ENCODE measurements at regions not wholly inside any gene's neighbourhood (a gene's known extent, or its start where the extent isn't known, plus 50 kb on each side); places are given as distances from the start of the nearest gene placed in this dataset.

GRCh38 chr7:136807598-136807997, 60.9 kb upstream of the CHRM2 start:
- TF ChIP-seq CTCF (IDR thresholded peaks at IDR 0.05) = no peak
- no peak overlapping the region for H3K27ac ChIP-seq

GRCh38 chr7:136803028-136803427, 65.4 kb upstream of the CHRM2 start:
- DNase-seq (ENCODE audit: low spot score) = no peak
- Histone ChIP-seq H3K27me3 (replicated peaks; ENCODE audit: insufficient read depth) (no peaks in the 10 kb centered on the region), H3K9me3 (no peaks in the 10 kb centered on the region), H3K4me3 (no peak overlapping the region), H3K36me3 (no peaks in the 10 kb centered on the region), H3K27ac (no peak overlapping the region), H3K4me1 (ENCODE audit: control insufficient read depth in 1 of 2, low read depth in 2 of 2) (no peaks in the 10 kb centered on the region)
- TF ChIP-seq CTCF (IDR thresholded peaks at IDR 0.05) = no peak
- ATAC-seq (ENCODE audit: insufficient number of reproducible peaks, low FRiP score, low read depth) = no peak

More at GRCh38 chr7:136807598-136807997, 60.9 kb upstream of the CHRM2 start:
- no peak for ATAC-seq (ENCODE audit: insufficient number of reproducible peaks, low FRiP score, low read depth)
- no peak for DNase-seq (ENCODE audit: low spot score)
- no peaks in the 10 kb centered on the region for H3K27me3 ChIP-seq (replicated peaks; ENCODE audit: insufficient read depth)
- H3K9me3 ChIP-seq = no peaks in the 10 kb centered on the region
- H3K4me1 ChIP-seq (ENCODE audit: control insufficient read depth in 1 of 2, low read depth in 2 of 2) = no peaks in the 10 kb centered on the region
- no peaks in the 10 kb centered on the region for H3K36me3 ChIP-seq
- H3K4me3 ChIP-seq = no peak overlapping the region

GRCh38 chr7:136783934-136784333, 84.5 kb upstream of the CHRM2 start:
- Histone ChIP-seq H3K4me3 (no peak overlapping the region), H3K9me3 (no peaks in the 10 kb centered on the region), H3K4me1 (ENCODE audit: control insufficient read depth in 1 of 2, low read depth in 2 of 2) (no peaks in the 10 kb centered on the region), H3K27me3 (replicated peaks; ENCODE audit: insufficient read depth) (no peaks in the 10 kb centered on the region), H3K36me3 (no peaks in the 10 kb centered on the region), H3K27ac (no peak overlapping the region)
- ATAC-seq (ENCODE audit: insufficient number of reproducible peaks, low FRiP score, low read depth) = no peak
- no peak for TF ChIP-seq CTCF (IDR thresholded peaks at IDR 0.05)
- DNase-seq (ENCODE audit: low spot score) = no peak

GRCh38 chr7:136741941-136742340, 126.5 kb upstream of the CHRM2 start:
- DNase-seq (ENCODE audit: low spot score) = no peak
- TF ChIP-seq CTCF (IDR thresholded peaks at IDR 0.05) = no peak
- no peaks in the 10 kb centered on the region for H3K36me3 ChIP-seq
- H3K4me3 ChIP-seq = no peak overlapping the region
- ATAC-seq (ENCODE audit: insufficient number of reproducible peaks, low FRiP score, low read depth) = no peak
- no peaks in the 10 kb centered on the region for H3K4me1 ChIP-seq (ENCODE audit: control insufficient read depth in 1 of 2, low read depth in 2 of 2)
- H3K27ac ChIP-seq = no peak overlapping the region
- peaks cover 9% of the 10 kb centered on the region for H3K9me3 ChIP-seq
- H3K27me3 ChIP-seq (replicated peaks; ENCODE audit: insufficient read depth) = no peaks in the 10 kb centered on the region

- Histone ChIP-seq H3K36me3 (no peaks in the 10 kb centered on the region), H3K27me3 (replicated peaks; ENCODE audit: insufficient read depth) (no peaks in the 10 kb centered on the region), H3K4me3 (no peak overlapping the region), H3K27ac (no peak overlapping the region), H3K4me1 (ENCODE audit: control insufficient read depth in 1 of 2, low read depth in 2 of 2) (no peaks in the 10 kb centered on the region), H3K9me3 (no peaks in the 10 kb centered on the region)
- DNase-seq (ENCODE audit: low spot score) (no peak), ATAC-seq (ENCODE audit: insufficient number of reproducible peaks, low FRiP score, low read depth) (no peak)
- TF ChIP-seq CTCF (IDR thresholded peaks at IDR 0.05) = no peak
These were observed 139.5 kb upstream of the CHRM2 start for GRCh38 chr7:136728945-136729344.
